Heart left ventricle (tissue), 13 donors: ENCODE measurements at regions not wholly inside any gene's neighbourhood (a gene's known extent, or its start where the extent isn't known, plus 50 kb on each side); places are given as distances from the start of the nearest gene placed in this dataset.

Experiments
- POLR2A ChIP-seq, 2 donors: fragments of 450-650 bp; IDR thresholded peaks; one replicate each; pipeline ENCODE4 v1.6.1; 2017; ENCODE audit warnings: antibody characterized with exemption in 2 of 2, mild to moderate bottlenecking in 2 of 2, moderate library complexity in 2 of 2
- TF ChIP-seq, protein P1 (sequence below), 12 donors: fragments of 200-600 bp; sonication (generic) in 4 of 12; IDR thresholded peaks; one replicate each; pipeline versions ENCODE4 v1.5.0 to v1.8.0; 2018 to 2022; ENCODE audit warnings: antibody characterized with exemption in 12 of 12, mild to moderate bottlenecking in 5 of 12
- donor health status: ischemic (EF 13 %, LVEDD 7.1; RV severe dilation, severe dysfunction).
- donor health status: DM: no; HTN: yes; CAD: no.
- donor health status: DM: no; HTN: no; CAD: no.
- donor health status: ischemic (EF 25% LVEDD 6.9; RV normal size, moderate dysfunction).
- donor health status: ischemic (EF 25% LVEDD 5.7; RV mildly dilated, moderate dysfunction).
- donor health status: ischemic (EF 35%, LVEDD 5.7; RV mildly dilated, moderate dysfunction).
- donor health status: nonischemic (EF 11% LVEDD 7.7; RV severe dilation, severe dysfunction).
- donor health status: DM: yes; HTN: yes; CAD: no.
- donor health status: PGD.
- donor health status: ischemic (EF 29% LVEDD 5.4; RV normal size, mild dysfunction).
- donor health status: nonischemic (EF 23%, LVEDD 6.1; RV moderate dilation, normal function).

DNA sequence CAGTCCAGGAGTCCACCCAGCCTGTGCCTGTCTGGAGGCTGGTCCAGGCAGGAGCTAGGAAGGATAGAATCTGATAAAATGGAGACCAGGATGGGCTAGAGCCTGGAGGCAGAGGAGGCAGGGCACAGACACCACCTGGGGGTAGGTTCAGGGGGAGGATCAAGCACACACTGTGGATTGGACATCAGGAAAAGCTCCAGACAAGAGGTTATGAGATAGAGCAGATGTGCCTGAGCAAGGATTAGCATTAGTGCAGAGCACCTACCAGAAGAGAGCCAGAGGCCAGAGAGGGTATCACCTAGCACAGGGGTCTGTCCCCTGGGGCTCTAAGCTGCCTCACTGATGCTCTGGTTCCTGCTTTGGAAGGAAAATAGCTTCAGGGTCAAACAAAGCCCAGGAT lies 216.7 kb upstream of the ZC3H12A start:
- TF ChIP-seq, protein P1, sequence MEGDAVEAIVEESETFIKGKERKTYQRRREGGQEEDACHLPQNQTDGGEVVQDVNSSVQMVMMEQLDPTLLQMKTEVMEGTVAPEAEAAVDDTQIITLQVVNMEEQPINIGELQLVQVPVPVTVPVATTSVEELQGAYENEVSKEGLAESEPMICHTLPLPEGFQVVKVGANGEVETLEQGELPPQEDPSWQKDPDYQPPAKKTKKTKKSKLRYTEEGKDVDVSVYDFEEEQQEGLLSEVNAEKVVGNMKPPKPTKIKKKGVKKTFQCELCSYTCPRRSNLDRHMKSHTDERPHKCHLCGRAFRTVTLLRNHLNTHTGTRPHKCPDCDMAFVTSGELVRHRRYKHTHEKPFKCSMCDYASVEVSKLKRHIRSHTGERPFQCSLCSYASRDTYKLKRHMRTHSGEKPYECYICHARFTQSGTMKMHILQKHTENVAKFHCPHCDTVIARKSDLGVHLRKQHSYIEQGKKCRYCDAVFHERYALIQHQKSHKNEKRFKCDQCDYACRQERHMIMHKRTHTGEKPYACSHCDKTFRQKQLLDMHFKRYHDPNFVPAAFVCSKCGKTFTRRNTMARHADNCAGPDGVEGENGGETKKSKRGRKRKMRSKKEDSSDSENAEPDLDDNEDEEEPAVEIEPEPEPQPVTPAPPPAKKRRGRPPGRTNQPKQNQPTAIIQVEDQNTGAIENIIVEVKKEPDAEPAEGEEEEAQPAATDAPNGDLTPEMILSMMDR (IDR thresholded peaks at IDR 0.05): no peak
- TF ChIP-seq POLR2A (IDR thresholded peaks at IDR 0.05): no peak
